NT2/D1 (cell line): ENCODE measurements at regions not wholly inside any gene's neighbourhood (a gene's known extent, or its start where the extent isn't known, plus 50 kb on each side); places are given as distances from the start of the nearest gene placed in this dataset.

Experiments used
- DNase-seq: peaks from one replicate; pipeline ENCODE4 v3.0.0-alpha.2; 2011; ENCODE audit warnings: low read depth, low spot score
- H3K27me3 ChIP-seq: 2 replicates; pipeline ENCODE4 v1.6.0; 2011; ENCODE audit warnings: mild to moderate bottlenecking; ENCODE audit not compliant: insufficient read length, insufficient read depth
- H3K36me3 ChIP-seq: 2 replicates; pipeline ENCODE4 v1.6.1; 2011; ENCODE audit warnings: mild to moderate bottlenecking, low read length, mixed read lengths; ENCODE audit not compliant: insufficient read depth, insufficient read length
- H3K4me1 ChIP-seq: 2 replicates; pipeline ENCODE4 v1.5.1; 2011; ENCODE audit not compliant: insufficient read depth, insufficient read length
- H3K4me3 ChIP-seq: 2 replicates; pipeline ENCODE4 v1.5.1; 2011; ENCODE audit warnings: low read depth; ENCODE audit not compliant: insufficient read length
- H3K9ac ChIP-seq: 2 replicates; pipeline ENCODE4 v1.6.0; 2011; ENCODE audit warnings: low read depth; ENCODE audit not compliant: insufficient read length
- H3K9me3 ChIP-seq: 2 replicates; pipeline ENCODE4 v1.5.1; 2011; ENCODE audit warnings: mild to moderate bottlenecking, low read length; ENCODE audit not compliant: insufficient read depth
- SUZ12 ChIP-seq: IDR thresholded peaks from 2 replicates; pipeline ENCODE4 v1.6.1; 2011; ENCODE audit not compliant: insufficient read length, insufficient read depth; ENCODE audit errors: extremely low read depth
- YY1 ChIP-seq: IDR thresholded peaks from 2 replicates; pipeline ENCODE4 v1.6.1; 2011; ENCODE audit not compliant: insufficient read length, insufficient read depth
- ZNF274 ChIP-seq: IDR thresholded peaks from 2 replicates; pipeline ENCODE4 v1.6.1; 2011; ENCODE audit warnings: mild to moderate bottlenecking, low read depth, low read length

GRCh38 chrX:128928636-128929035 is 594.7 kb downstream of the SMARCA1 start:
- TF ChIP-seq ZNF274 (no peak), YY1 (no peak), SUZ12 (no peak)
- Histone ChIP-seq H3K4me1 (no peaks in the 10 kb centered on the region), H3K9ac (no peak overlapping the region)

GRCh38 chrX:128927363-128927762 is 595.9 kb downstream of the SMARCA1 start:
- H3K9me3 ChIP-seq: no peaks in the 10 kb centered on the region
- TF ChIP-seq ZNF274 (no peak), YY1 (no peak), SUZ12 (no peak)

More at GRCh38 chrX:128928636-128929035, 594.7 kb downstream of the SMARCA1 start:
- H3K4me3 ChIP-seq: no peak overlapping the region
- H3K9me3 ChIP-seq: no peaks in the 10 kb centered on the region
- H3K36me3 ChIP-seq: no peaks in the 10 kb centered on the region
- no peak for DNase-seq
- H3K27me3 ChIP-seq: no peaks in the 10 kb centered on the region

GRCh38 chrX:128906753-128907152 is 616.5 kb downstream of the SMARCA1 start:
- no peak for TF ChIP-seq ZNF274
- no peak for TF ChIP-seq YY1
- no peak for TF ChIP-seq SUZ12
- H3K36me3 ChIP-seq: no peaks in the 10 kb centered on the region
- no peak overlapping the region for H3K9ac ChIP-seq
- no peaks in the 10 kb centered on the region for H3K9me3 ChIP-seq
- no peaks in the 10 kb centered on the region for H3K27me3 ChIP-seq
- DNase-seq: no peak
- H3K4me3 ChIP-seq: no peak overlapping the region
- H3K4me1 ChIP-seq: no peaks in the 10 kb centered on the region

More at GRCh38 chrX:128927363-128927762, 595.9 kb downstream of the SMARCA1 start:
- H3K27me3 ChIP-seq: no peaks in the 10 kb centered on the region
- H3K36me3 ChIP-seq: no peaks in the 10 kb centered on the region
- no peaks in the 10 kb centered on the region for H3K4me1 ChIP-seq
- no peak overlapping the region for H3K4me3 ChIP-seq
- H3K9ac ChIP-seq: no peak overlapping the region
- no peak for DNase-seq

GRCh38 chrX:128901018-128901417 is 622.3 kb downstream of the SMARCA1 start:
- Histone ChIP-seq H3K36me3 (no peaks in the 10 kb centered on the region), H3K4me3 (no peak overlapping the region), H3K4me1 (no peaks in the 10 kb centered on the region), H3K27me3 (no peaks in the 10 kb centered on the region), H3K9me3 (no peaks in the 10 kb centered on the region), H3K9ac (no peak overlapping the region)
- TF ChIP-seq YY1 (no peak), ZNF274 (no peak), SUZ12 (no peak)
- DNase-seq: no peak

GRCh38 chrX:128897621-128898020 is 625.7 kb downstream of the SMARCA1 start:
- no peak for DNase-seq
- Histone ChIP-seq H3K9ac (no peak overlapping the region), H3K36me3 (no peaks in the 10 kb centered on the region), H3K9me3 (no peaks in the 10 kb centered on the region), H3K4me3 (no peak overlapping the region), H3K27me3 (no peaks in the 10 kb centered on the region), H3K4me1 (no peaks in the 10 kb centered on the region)
- no peak for TF ChIP-seq ZNF274
- TF ChIP-seq SUZ12: no peak
- no peak for TF ChIP-seq YY1

- Histone ChIP-seq H3K9ac (no peak overlapping the region), H3K4me3 (no peak overlapping the region), H3K27me3 (no peaks in the 10 kb centered on the region), H3K36me3 (no peaks in the 10 kb centered on the region), H3K9me3 (no peaks in the 10 kb centered on the region), H3K4me1 (no peaks in the 10 kb centered on the region)
- DNase-seq: no peak
- no peak for TF ChIP-seq ZNF274
Observed at GRCh38 chrX:128891554-128891953, 631.7 kb downstream of the SMARCA1 start.

- DNase-seq: no peak
- H3K27me3 ChIP-seq: no peaks in the 10 kb centered on the region
Observed at GRCh38 chrX:128884430-128884829, 638.9 kb downstream of the SMARCA1 start.

GRCh38 chrX:128883650-128884049 is 639.6 kb downstream of the SMARCA1 start:
- Histone ChIP-seq H3K27me3 (no peaks in the 10 kb centered on the region), H3K9ac (no peak overlapping the region), H3K9me3 (no peaks in the 10 kb centered on the region), H3K36me3 (no peaks in the 10 kb centered on the region), H3K4me1 (no peaks in the 10 kb centered on the region), H3K4me3 (no peak overlapping the region)
- no peak for DNase-seq
- TF ChIP-seq ZNF274 (no peak), SUZ12 (no peak), YY1 (no peak)

More at GRCh38 chrX:128884430-128884829, 638.9 kb downstream of the SMARCA1 start:
- Histone ChIP-seq H3K9ac (no peak overlapping the region), H3K36me3 (no peaks in the 10 kb centered on the region), H3K4me3 (no peak overlapping the region), H3K9me3 (no peaks in the 10 kb centered on the region), H3K4me1 (no peaks in the 10 kb centered on the region)
- no peak for TF ChIP-seq SUZ12
- TF ChIP-seq ZNF274: no peak
- no peak for TF ChIP-seq YY1
